ENCODE measurements at regions not wholly inside any gene's neighbourhood (a gene's known extent, or its start where the extent isn't known, plus 50 kb on each side); places are given as distances from the start of the nearest gene placed in this dataset.
A peak's percentile ranks its signal among the peaks of the same experiment; 100 is the strongest.

DNA sequence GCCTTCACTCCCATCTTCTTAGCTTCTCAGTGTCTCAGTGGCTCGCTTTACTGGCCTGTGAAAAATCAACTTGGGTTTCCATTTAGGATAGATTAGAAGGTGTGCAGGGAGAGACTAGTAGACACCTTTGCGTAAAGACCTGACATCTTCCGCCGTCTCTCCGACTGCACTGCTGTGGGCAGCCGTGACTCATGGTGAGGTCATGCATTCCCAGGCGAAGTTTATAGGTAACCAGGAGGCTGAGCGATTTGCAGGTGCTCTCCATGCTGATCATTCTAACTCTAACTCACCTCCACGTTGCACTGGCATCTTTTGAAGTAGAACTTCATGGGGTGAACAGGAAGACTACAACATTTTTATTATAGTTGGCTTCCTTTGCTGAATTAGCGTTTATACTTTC lies 68.0 kb upstream of the ZNF438 start:
- Histone ChIP-seq H3K27me3 (no peaks in the 10 kb centered on the region), H3K36me3 (no peaks in the 10 kb centered on the region), H3K9me3 (no peaks in the 10 kb centered on the region), H3K4me1 (peaks cover 3 to 19% (median 5%) of the 10 kb centered on the region in 4 donors), H3K4me3 (no peak overlapping the region), H3K27ac (no peak overlapping the region)
- no peak for TF ChIP-seq EP300 (IDR thresholded peaks at IDR 0.05)
- TF ChIP-seq POLR2A (IDR thresholded peaks at IDR 0.05), result no peak
- TF ChIP-seq, protein P1, sequence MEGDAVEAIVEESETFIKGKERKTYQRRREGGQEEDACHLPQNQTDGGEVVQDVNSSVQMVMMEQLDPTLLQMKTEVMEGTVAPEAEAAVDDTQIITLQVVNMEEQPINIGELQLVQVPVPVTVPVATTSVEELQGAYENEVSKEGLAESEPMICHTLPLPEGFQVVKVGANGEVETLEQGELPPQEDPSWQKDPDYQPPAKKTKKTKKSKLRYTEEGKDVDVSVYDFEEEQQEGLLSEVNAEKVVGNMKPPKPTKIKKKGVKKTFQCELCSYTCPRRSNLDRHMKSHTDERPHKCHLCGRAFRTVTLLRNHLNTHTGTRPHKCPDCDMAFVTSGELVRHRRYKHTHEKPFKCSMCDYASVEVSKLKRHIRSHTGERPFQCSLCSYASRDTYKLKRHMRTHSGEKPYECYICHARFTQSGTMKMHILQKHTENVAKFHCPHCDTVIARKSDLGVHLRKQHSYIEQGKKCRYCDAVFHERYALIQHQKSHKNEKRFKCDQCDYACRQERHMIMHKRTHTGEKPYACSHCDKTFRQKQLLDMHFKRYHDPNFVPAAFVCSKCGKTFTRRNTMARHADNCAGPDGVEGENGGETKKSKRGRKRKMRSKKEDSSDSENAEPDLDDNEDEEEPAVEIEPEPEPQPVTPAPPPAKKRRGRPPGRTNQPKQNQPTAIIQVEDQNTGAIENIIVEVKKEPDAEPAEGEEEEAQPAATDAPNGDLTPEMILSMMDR (IDR thresholded peaks at IDR 0.05), result no peak
- TF ChIP-seq POLR2AphosphoS5 (IDR thresholded peaks at IDR 0.05), result no peak
- 75 to 80% methylated on average over 10 of the region's 10 CpGs for WGBS, 2 donors
- no peak for ATAC-seq (ENCODE audit: low FRiP score in 2 of 2)
- DNase-seq, result no peak

DNA sequence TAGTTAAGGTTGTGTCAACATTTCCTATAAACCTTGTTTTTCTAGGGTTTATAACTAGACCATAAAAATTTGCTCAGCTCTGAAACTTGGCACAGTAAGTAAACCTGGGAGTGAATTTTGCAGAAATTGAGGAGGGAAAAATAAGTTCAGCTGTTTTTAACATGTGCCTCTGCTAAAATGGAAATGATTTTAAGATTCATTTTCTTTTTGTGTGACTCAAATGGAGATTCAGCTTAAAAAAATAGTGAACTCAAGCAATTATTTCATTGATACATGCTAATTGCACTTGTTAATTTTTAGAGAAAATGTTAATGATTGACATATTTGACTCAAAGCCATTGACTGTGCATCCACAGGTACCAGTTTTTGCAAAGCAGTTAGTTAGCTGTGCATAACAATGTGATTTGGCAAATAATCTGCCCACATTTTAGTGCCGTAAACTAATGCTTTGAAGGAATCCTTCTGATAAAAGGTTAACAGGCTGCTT lies 68.5 kb upstream of the ZNF438 start:
- Histone ChIP-seq H3K27me3 (no peaks in the 10 kb centered on the region), H3K9me3 (no peaks in the 10 kb centered on the region), H3K4me3 (no peak overlapping the region), H3K27ac (no peak overlapping the region), H3K36me3 (no peaks in the 10 kb centered on the region), H3K4me1 (peaks cover 3 to 19% (median 5%) of the 10 kb centered on the region in 4 donors)
- DNase-seq (no peak), ATAC-seq (ENCODE audit: low FRiP score in 2 of 2) (no peak)
- TF ChIP-seq EP300 (IDR thresholded peaks at IDR 0.05), result no peak
- TF ChIP-seq, protein P1 (IDR thresholded peaks at IDR 0.05), result no peak
- TF ChIP-seq POLR2AphosphoS5 (IDR thresholded peaks at IDR 0.05), result no peak
- TF ChIP-seq POLR2A (IDR thresholded peaks at IDR 0.05), result no peak
- 88 to 94% methylated on average over 1 of the region's 1 CpG for WGBS, 2 donors

DNA sequence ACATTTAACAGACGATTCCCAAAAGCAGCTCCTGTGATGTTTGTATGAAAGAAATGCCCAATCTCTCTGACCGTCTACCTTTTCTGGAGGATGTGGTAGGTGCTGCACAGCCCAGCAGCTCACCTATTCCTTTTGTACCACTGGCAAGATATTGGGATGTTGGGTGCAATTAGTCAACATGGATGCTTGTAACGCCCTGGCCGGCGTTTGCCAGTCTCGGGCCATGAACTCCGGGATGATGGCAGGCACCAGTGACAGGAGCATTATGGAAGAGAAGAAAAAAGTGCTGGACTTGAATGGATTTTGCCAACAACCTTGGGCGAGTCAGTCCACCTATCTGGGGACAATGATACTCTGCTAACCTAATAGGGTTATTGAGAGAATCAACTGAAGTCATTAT lies 69.0 kb upstream of the ZNF438 start:
- Histone ChIP-seq H3K4me1 (peaks cover 3 to 19% (median 5%) of the 10 kb centered on the region in 4 donors), H3K9me3 (no peaks in the 10 kb centered on the region), H3K27me3 (no peaks in the 10 kb centered on the region), H3K4me3 (no peak overlapping the region), H3K36me3 (no peaks in the 10 kb centered on the region), H3K27ac (no peak overlapping the region)
- 93 to 95% methylated on average over 8 of the region's 8 CpGs for WGBS, 2 donors
- no peak for ATAC-seq (ENCODE audit: low FRiP score in 2 of 2)
- no peak for TF ChIP-seq POLR2AphosphoS5 (IDR thresholded peaks at IDR 0.05)
- no peak for TF ChIP-seq EP300 (IDR thresholded peaks at IDR 0.05)
- no peak for TF ChIP-seq POLR2A (IDR thresholded peaks at IDR 0.05)
- TF ChIP-seq, protein P1 (IDR thresholded peaks at IDR 0.05), result no peak
- DNase-seq, result no peak

- Histone ChIP-seq H3K27me3 (no peaks in the 10 kb centered on the region), H3K4me3 (no peak overlapping the region), H3K9me3 (no peaks in the 10 kb centered on the region), H3K4me1 (peaks cover 3 to 19% (median 5%) of the 10 kb centered on the region in 4 donors), H3K36me3 (no peaks in the 10 kb centered on the region), H3K27ac (peak overlapping the region in 1 of 4 donors; percentile 14)
- 31 to 44% methylated on average over 4 of the region's 4 CpGs for WGBS, 2 donors
- peak; percentile 58 to 70 for TF ChIP-seq POLR2AphosphoS5 (IDR thresholded peaks at IDR 0.05)
- TF ChIP-seq EP300 (IDR thresholded peaks at IDR 0.05), result peak in 3 of 4 donors; percentile 37 to 82 (median 47)
- TF ChIP-seq, protein P1 (IDR thresholded peaks at IDR 0.05), result no peak
- no peak for TF ChIP-seq POLR2A (IDR thresholded peaks at IDR 0.05)
- DNase-seq (peak in 1 of 2 donors; percentile 63), ATAC-seq (ENCODE audit: low FRiP score in 2 of 2) (peak in 1 of 2 donors; percentile 39)
These were observed 69.5 kb upstream of the ZNF438 start for GRCh38 chr10:31101123-31101522.

DNA sequence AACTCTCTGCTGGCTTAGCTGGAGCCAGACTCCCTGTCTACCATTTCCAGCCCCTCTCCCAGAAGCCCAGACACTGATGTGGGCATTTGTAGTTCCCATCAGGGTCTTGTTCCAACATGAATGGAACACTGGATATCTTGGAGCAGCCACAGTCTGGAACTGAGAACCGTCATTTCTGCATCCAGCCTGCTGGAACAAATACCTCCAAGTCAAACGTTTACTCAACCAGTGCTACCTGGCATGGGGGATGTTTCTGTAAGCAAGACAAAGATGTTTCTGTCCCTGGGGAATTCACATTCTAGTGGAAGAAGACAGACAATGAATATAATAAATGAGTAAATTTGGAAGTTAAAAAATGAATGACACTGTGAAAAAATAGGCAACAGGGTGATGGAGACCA lies 70.8 kb upstream of the ZNF438 start:
- H3K27ac ChIP-seq, result no peak overlapping the region
- DNase-seq (no peak), ATAC-seq (ENCODE audit: low FRiP score in 2 of 2) (no peak)
- H3K27me3 ChIP-seq, result no peaks in the 10 kb centered on the region
- H3K36me3 ChIP-seq, result no peaks in the 10 kb centered on the region
- TF ChIP-seq, protein P1 (IDR thresholded peaks at IDR 0.05), result no peak
- H3K9me3 ChIP-seq, result no peaks in the 10 kb centered on the region
- WGBS, 2 donors, result 38 to 62% methylated on average over 2 of the region's 2 CpGs
- H3K4me3 ChIP-seq, result no peak overlapping the region
- H3K4me1 ChIP-seq, result peaks cover 3 to 19% (median 5%) of the 10 kb centered on the region in 4 donors
